K562 (cell line): ENCODE measurements at regions not wholly inside any gene's neighbourhood (a gene's known extent, or its start where the extent isn't known, plus 50 kb on each side); places are given as distances from the start of the nearest gene placed in this dataset.

Source experiments
- MEF2D ChIP-seq: conservative IDR thresholded peaks from 2 replicates; pipeline ENCODE4 v1.6.1; 2016; ENCODE audit warnings: low read depth, missing genetic modification characterization, missing compliant biosample characterization
- ZC3H11A ChIP-seq: IDR thresholded peaks from 2 replicates; pipeline ENCODE4 v1.6.1; 2012; ENCODE audit warnings: low read depth, low read length, improper control_type of control experiment

- no peak for TF ChIP-seq ZC3H11A
- no peak for TF ChIP-seq MEF2D (tag)
Measured at GRCh38 chr7:31254926-31255325, 85.6 kb downstream of the NEUROD6 start.
